ENCODE measurements at regions not wholly inside any gene's neighbourhood (a gene's known extent, or its start where the extent isn't known, plus 50 kb on each side); places are given as distances from the start of the nearest gene placed in this dataset.

- TF ChIP-seq POLR2AphosphoS5 (IDR thresholded peaks at IDR 0.05) (no peak), CTCF (IDR thresholded peaks at IDR 0.05 in 8 of 11, conservative IDR thresholded peaks at IDR 0.05 in 3 of 11) (no peak)
Observed at GRCh38 chr13:67763384-67763783, 533.2 kb upstream of the PCDH9 start.

All from spleen (tissue), 7 donors.